ENCODE measurements at regions not wholly inside any gene's neighbourhood (a gene's known extent, or its start where the extent isn't known, plus 50 kb on each side); places are given as distances from the start of the nearest gene placed in this dataset.

- ATAC-seq (no peak), DNase-seq (ENCODE audit: missing footprints) (no peak)
- intact Hi-C loops (cut with DNase I) = no loop called here
These were observed 482.1 kb upstream of the HS3ST1 start for GRCh38 chr4:11910812-11911211.

DNA sequence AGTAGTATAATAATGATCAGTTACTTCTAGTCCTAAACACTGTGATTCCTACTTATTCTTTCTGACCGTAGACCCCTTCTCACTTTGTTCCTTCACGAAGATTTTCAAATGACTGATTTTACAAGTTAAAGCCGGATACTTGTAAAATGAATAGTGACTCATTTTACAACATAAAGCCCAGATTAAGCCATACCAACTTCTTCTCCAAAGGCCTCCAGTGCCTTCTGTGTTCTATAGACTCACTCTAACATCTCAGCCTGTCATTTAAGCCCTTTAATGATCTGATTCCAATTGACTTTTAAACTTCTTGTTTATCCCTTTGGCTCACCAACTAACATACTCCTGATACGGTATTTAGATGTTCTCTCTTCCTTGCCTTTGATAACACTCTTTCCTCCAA is 480.0 kb upstream of the HS3ST1 start:
- ATAC-seq = no peak
- no peak for DNase-seq (ENCODE audit: missing footprints)
- intact Hi-C loops (cut with DNase I) = no loop called here

DNA sequence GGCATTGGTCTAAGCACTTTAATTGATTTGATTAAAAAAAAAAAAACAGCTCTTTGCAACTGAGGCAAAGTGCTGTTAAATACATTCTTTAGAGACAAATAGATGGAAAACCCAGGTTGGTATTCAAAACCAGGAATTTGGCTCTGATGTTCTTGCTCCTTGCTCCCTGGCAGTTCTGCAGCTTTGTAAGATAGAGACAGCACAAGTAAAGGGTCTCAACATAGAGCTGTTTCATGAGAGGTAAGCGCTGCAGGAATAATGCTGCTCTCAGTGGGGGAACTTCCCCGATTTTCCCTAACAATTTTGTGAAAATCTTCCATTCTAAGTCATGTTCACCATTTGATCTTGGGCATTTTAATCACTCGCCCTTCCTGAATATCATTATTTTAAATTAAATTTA is 479.5 kb upstream of the HS3ST1 start:
- ATAC-seq (no peak), DNase-seq (ENCODE audit: missing footprints) (no peak)
- intact Hi-C loops (cut with DNase I) = no loop called here

- intact Hi-C loops (cut with DNase I) = no loop called here
- no peak for DNase-seq (ENCODE audit: missing footprints)
- peak; percentile 66 for ATAC-seq
These were observed 476.4 kb upstream of the HS3ST1 start for GRCh38 chr4:11904846-11905739.

DNA sequence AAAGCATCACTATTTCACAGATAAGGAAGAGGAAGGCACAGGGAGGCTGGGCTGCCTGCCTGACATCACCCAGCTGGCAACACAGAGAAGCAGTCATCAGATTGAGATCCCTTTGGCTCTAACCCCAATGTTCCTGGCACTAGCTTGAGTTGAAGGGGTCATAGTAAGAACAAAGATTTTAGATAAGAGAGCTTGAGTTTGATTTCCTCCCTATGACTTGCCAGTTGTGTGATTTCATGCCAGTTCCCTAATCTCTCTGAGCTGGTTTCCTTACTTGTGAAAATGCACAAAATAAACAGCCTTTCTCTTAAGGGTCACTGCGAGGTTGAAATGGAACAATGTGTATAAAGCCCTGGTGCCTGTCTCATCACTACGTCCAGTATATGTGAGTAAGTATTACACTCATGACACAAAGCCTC is 475.4 kb upstream of the HS3ST1 start:
- peak; percentile 75 for DNase-seq (ENCODE audit: missing footprints)
- intact Hi-C loops (cut with DNase I) = no loop called here

DNA sequence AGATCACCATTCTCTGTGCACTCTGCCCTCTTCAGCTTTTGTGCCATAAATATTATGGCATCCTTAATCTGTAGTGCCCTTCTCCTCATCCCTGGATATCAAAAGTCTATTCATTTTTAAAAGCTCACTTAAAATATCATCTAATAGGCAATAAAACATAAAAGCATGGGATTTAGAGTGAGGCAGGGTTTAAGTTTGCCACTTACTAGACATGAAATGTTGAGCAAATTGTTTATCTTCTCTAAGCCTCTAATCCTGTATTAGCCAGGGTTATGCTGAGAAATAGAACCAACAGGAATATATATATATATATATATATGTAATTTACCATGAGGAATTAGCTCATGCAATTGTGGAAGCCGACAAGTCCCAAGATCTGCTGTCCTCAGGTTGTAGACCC is 472.4 kb upstream of the HS3ST1 start:
- DNase-seq (ENCODE audit: missing footprints) (no peak), ATAC-seq (no peak)
- intact Hi-C loops (cut with DNase I) = no loop called here

More for the DNA sequence above, 475.4 kb upstream of the HS3ST1 start:
- peak; percentile 84 for ATAC-seq

DNA sequence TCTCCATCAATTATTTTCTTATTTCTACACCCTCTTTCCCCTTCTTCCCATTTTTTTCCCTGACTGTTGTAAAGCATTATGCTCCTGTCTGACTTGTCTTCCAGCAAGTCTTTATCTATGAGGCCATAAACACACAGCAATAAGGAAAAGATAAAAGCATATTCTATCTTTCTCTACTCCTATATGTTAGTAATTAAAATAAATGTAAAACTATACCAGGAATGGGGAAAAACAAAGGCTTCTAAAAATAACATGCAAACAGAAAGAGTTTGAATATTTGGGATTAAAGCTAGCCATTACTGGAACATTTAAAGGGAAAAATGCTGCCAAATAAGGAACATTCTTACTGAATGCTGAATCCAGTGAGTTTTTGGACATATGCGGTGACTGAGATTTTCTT is 471.7 kb upstream of the HS3ST1 start:
- intact Hi-C loops (cut with DNase I) = no loop called here
- no peak for DNase-seq (ENCODE audit: missing footprints)
- ATAC-seq = no peak

DNA sequence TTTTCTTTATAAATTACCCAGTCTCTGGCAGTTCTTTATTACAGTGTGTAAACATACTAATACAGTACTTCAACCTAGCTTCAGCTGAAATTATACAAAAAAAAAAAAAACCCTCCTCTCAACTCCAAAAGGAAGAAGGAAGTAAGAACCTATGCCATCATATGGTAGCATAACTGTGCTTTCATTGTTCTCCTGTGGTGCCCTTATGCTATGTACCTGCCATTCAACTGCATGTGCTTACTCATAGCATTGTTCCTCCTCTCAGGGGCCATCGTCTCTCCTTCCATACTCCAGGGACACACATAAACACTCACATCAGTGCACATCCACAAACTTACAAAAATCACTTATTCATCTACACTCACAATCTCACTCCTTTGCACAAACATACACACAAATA is 470.1 kb upstream of the HS3ST1 start:
- ATAC-seq (no peak), DNase-seq (ENCODE audit: missing footprints) (no peak)
- intact Hi-C loops (cut with DNase I) = no loop called here

DNA sequence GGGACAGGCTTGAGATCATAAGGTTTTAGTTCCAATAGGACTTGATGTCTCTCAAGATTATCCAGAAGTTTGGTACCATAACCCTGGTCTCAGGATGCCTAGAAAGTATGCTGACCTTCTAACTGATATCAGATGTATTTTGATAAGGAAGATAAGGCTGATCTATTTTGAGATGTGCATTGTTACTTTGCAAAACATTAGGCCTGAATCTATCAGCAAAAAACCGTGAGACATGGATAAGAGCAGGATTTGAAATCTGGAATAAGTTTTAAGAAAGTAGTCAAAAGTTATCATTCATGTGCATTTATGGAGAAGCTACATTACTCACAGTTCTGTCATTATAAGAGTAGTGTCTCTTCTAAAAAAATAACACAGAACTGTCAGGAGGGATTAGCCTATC is 467.1 kb upstream of the HS3ST1 start:
- intact Hi-C loops (cut with DNase I) = no loop called here
- ATAC-seq (no peak), DNase-seq (ENCODE audit: missing footprints) (no peak)

DNA sequence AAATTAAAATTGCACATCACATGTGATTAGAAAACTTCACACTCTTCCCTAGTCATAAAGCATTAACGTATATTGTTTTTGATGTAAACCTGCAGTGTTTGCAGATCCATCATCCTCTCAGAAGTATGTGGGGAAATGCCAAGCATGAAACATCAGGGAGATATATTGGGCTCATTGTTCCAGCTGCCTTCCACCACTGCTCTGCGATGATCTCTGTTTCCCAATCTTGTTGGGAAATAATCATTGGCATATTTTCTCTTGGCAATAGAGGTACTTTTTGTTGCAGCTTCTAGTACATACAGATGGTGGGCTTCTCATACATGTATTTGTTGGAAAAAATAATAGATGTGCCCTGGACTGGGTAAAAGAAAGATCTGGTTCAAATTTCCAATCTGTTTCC is 466.3 kb upstream of the HS3ST1 start:
- DNase-seq (ENCODE audit: missing footprints) (no peak), ATAC-seq (no peak)
- intact Hi-C loops (cut with DNase I) = no loop called here

DNA sequence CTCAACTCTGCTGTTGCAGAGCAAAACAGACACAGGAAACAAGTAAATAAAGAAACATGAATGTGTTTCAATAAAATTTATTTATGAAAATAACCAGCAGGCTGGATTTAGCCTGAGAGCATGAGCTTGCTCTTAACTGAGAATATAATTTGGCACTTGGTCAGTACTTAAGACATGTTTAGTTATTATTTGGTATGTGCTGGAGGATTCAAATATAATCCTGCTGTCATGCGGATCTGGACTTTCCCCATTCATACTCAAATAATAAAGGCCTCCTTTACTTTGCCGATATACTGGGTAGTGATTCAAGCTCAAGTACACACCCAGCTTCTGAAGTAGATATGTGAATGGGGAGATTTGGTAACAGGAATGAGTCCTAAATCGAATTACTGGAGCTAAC is 465.5 kb upstream of the HS3ST1 start:
- DNase-seq (ENCODE audit: missing footprints) = no peak
- intact Hi-C loops (cut with DNase I) = no loop called here
- ATAC-seq = no peak

GRCh38 chr4:11889099-11889498 is 460.4 kb upstream of the HS3ST1 start:
- DNase-seq (ENCODE audit: missing footprints) (no peak), ATAC-seq (no peak)
- intact Hi-C loops (cut with DNase I) = no loop called here

DNA sequence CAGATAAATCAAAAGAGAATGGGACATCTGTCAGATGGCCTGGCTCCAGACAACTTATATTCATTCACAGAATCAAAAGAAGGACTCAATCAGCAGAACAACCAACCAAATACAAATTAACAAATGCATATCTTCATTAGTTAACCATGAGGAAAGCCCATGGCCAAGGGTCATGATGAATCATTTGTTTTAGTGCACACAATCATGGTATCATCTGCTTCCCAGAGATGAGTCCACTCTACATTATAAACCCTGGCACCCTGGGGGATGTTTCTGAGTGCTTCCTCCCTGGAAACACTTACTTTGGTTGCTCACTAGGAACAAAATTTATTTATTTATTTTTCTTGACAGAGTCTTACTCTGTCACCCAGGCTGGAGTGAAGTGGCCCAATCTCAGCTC is 453.3 kb upstream of the HS3ST1 start:
- ATAC-seq = no peak
- intact Hi-C loops (cut with DNase I) = no loop called here
- no peak for DNase-seq (ENCODE audit: missing footprints)

- no peak for DNase-seq (ENCODE audit: missing footprints)
- no peak for ATAC-seq
- intact Hi-C loops (cut with DNase I) = no loop called here
These were observed 452.7 kb upstream of the HS3ST1 start for GRCh38 chr4:11881364-11881763.

- intact Hi-C loops (cut with DNase I) = no loop called here
- DNase-seq (ENCODE audit: missing footprints) (no peak), ATAC-seq (no peak)
These were observed 449.5 kb upstream of the HS3ST1 start for GRCh38 chr4:11878241-11878640.

DNA sequence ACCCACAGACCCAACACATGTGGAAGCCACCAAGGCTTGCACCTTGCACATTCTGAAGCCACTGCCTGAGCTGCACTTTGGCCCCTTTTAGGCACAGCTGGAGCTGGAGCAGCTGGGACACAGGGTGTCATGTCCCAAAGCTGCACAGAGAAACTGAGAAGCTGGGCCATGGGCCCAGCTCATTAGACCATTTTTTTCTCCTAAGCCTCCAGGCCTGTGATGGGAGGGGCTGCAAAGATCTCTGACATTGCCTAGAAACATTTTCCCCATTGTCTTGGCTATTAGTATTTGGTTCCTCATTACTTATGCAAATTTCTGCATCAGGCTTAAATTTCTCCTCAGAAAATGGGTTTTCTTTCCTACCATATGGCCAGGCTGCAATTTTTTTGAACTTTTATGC is 447.4 kb upstream of the HS3ST1 start:
- intact Hi-C loops (cut with DNase I) = no loop called here
- ATAC-seq = no peak

GRCh38 chr4:11869191-11869870 is 440.6 kb upstream of the HS3ST1 start:
- ATAC-seq = no peak
- DNase-seq (ENCODE audit: missing footprints) = no peak
- intact Hi-C loops (cut with DNase I) = no loop called here

More for the DNA sequence above, 447.4 kb upstream of the HS3ST1 start:
- DNase-seq (ENCODE audit: missing footprints) = no peak

DNA sequence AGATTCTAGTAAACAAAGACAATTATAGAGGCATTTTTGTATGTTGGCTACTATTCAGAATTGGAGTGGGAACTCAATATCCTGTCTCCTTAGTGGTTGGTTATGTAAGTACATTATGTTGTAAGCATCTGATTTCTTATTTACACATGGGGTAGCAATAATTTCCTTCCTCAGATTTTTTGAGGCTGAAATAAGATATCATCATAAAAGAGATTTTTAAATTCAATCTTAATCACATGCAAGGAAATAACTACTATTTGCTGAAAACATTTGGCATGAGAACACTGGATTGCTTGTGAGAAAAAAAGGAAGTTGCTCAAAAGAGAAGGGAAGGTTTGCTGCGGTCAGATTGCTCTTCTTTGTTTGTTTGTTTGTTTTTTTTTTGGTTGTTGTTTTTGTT is 437.7 kb upstream of the HS3ST1 start:
- ATAC-seq (no peak), DNase-seq (ENCODE audit: missing footprints) (no peak)
- intact Hi-C loops (cut with DNase I) = no loop called here

- ATAC-seq = no peak
- no peak for DNase-seq (ENCODE audit: missing footprints)
- intact Hi-C loops (cut with DNase I) = no loop called here
These were observed 432.3 kb upstream of the HS3ST1 start for GRCh38 chr4:11860996-11861395.

- DNase-seq (ENCODE audit: missing footprints) (no peak), ATAC-seq (no peak)
- intact Hi-C loops (cut with DNase I) = no loop called here
These were observed 429.2 kb upstream of the HS3ST1 start for GRCh38 chr4:11857881-11858280.
